Body of pancreas (tissue), 4 donors: ENCODE measurements at regions not wholly inside any gene's neighbourhood (a gene's known extent, or its start where the extent isn't known, plus 50 kb on each side); places are given as distances from the start of the nearest gene placed in this dataset.
"Not testable (repeated sequence)": the region's sequence is repeated elsewhere in the genome, so short reads cannot be mapped to it uniquely, and the experiment has no call there.

Experiments
- ATAC-seq: fragments of 150-250 bp; one replicate; pipeline ENCODE4 v1.9.1; 2016
- DNase-seq, 4 donors: peaks; one replicate each; pipeline ENCODE4 v3.0.0-alpha.2; 2019
- H3K27ac ChIP-seq, 4 donors: fragments of 200-600 bp; sonication (generic); 1 replicate in 3 of 4; 2 replicates in 1 of 4; pipeline versions ENCODE4 v1.5.1 to v1.6.1; 2016 to 2019; ENCODE audit warnings: mild to moderate bottlenecking in 1 of 4, mixed read lengths in 1 of 4, moderate library complexity in 1 of 4
- H3K27me3 ChIP-seq, 2 donors: fragments of 200-600 bp; sonication (generic); one replicate each; pipeline ENCODE4 v1.6.0; 2016; ENCODE audit warnings: mild to moderate bottlenecking in 1 of 2
- H3K36me3 ChIP-seq, 2 donors: fragments of 200-600 bp; sonication (generic); replicated peaks in 1 of 2; 2 replicates each; pipeline ENCODE4 v1.5.1; 2016; ENCODE audit warnings: low read depth in 2 of 2; ENCODE audit not compliant: insufficient read depth in 1 of 2
- H3K4me1 ChIP-seq: fragments of 200-600 bp; sonication (generic); one replicate; pipeline ENCODE4 v1.6.0; 2016
- H3K4me3 ChIP-seq, 2 donors: fragments of 200-600 bp; sonication (generic); 1 replicate in 1 of 2; 2 replicates in 1 of 2; pipeline ENCODE4 v1.5.1; 2016 to 2019
- H3K9me3 ChIP-seq, 3 donors: fragments of 200-600 bp; sonication (generic); 1 replicate in 2 of 3; 2 replicates in 1 of 3; pipeline ENCODE4 v1.5.1; 2016
- CTCF ChIP-seq, 7 experiments: fragments of 450-650 bp in 4 of 7; fragments of 200-600 bp in 3 of 7; sonication (generic) in 3 of 7; IDR thresholded peaks; one replicate each; pipeline ENCODE4 v1.5.1; 2016 to 2019; ENCODE audit warnings: antibody characterized with exemption in 7 of 7
- POLR2A ChIP-seq, 3 donors: fragments of 450-650 bp; IDR thresholded peaks; one replicate each; pipeline ENCODE4 v1.6.1; 2016; ENCODE audit warnings: antibody characterized with exemption in 3 of 3, mild to moderate bottlenecking in 2 of 3
- WGBS, 2 donors: methylation state at CpG; one replicate each; pipeline ENCODE4 v1.1.5; 2017; 5-methylcytosine and 5-hydroxymethylcytosine counted together
- intact Hi-C: fragments of 100-400 bp; cut with DNase I; formaldehyde crosslinking; loops from one replicate; pipeline ENCODE4 v1.15.1; 2023

DNA sequence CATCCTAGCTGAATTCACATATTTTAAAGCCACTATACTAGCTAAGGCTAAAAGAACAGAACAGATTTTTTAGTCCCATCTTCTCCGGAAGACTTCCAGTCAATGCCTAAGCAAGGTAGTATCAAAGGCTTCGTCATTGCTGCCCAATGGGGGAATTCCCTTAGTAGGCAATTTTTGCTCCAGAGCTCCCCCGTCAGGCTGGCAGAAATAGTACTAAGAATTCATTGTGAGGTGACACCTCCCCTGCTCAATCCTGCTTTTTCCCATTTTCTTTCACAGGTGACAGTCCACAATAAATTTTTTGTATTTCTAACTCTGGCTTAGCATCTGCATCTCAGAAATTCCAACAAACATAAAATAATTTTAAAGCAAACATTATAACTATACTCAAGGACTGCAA is 52.8 kb upstream of the SRSF6 start:
- ATAC-seq: no peak
- H3K27ac ChIP-seq: no peak overlapping the region
- no peaks in the 10 kb centered on the region for H3K27me3 ChIP-seq
- no peak overlapping the region for H3K4me3 ChIP-seq
- TF ChIP-seq POLR2A (IDR thresholded peaks at IDR 0.05): no peak
- TF ChIP-seq CTCF (IDR thresholded peaks at IDR 0.05): no peak
- no peaks in the 10 kb centered on the region for H3K36me3 ChIP-seq
- intact Hi-C loops: no loop called here
- no peak for DNase-seq
- H3K4me1 ChIP-seq: no peaks in the 10 kb centered on the region
- 7 to 35% methylated on average over 3 of the region's 3 CpGs for WGBS, 2 donors
- H3K9me3 ChIP-seq: peaks cover 0 to 19% (median 0%) of the 10 kb centered on the region in 3 donors

- intact Hi-C loops, H3K36me3 ChIP-seq, H3K4me1 ChIP-seq, H3K4me3 ChIP-seq, H3K9me3 ChIP-seq, ATAC-seq, H3K27ac ChIP-seq, H3K27me3 ChIP-seq, DNase-seq: not testable (repeated sequence)
- 66 to 70% methylated on average over 6 of the region's 6 CpGs for WGBS, 2 donors
These were observed 56.8 kb upstream of the SRSF6 start for GRCh38 chr20:43400882-43401281.

GRCh38 chr20:43398676-43399324 is 58.9 kb upstream of the SRSF6 start:
- H3K27ac ChIP-seq: no peak overlapping the region
- H3K4me1 ChIP-seq: no peaks in the 10 kb centered on the region
- ATAC-seq: no peak
- H3K9me3 ChIP-seq: no peaks in the 10 kb centered on the region
- 68 to 74% methylated on average over 8 of the region's 8 CpGs for WGBS, 2 donors
- no peak for DNase-seq
- no peak overlapping the region for H3K4me3 ChIP-seq
- TF ChIP-seq POLR2A (IDR thresholded peaks at IDR 0.05): no peak
- no peak for TF ChIP-seq CTCF (IDR thresholded peaks at IDR 0.05)
- no peaks in the 10 kb centered on the region for H3K36me3 ChIP-seq
- no peaks in the 10 kb centered on the region for H3K27me3 ChIP-seq
- intact Hi-C loops: no loop called here

DNA sequence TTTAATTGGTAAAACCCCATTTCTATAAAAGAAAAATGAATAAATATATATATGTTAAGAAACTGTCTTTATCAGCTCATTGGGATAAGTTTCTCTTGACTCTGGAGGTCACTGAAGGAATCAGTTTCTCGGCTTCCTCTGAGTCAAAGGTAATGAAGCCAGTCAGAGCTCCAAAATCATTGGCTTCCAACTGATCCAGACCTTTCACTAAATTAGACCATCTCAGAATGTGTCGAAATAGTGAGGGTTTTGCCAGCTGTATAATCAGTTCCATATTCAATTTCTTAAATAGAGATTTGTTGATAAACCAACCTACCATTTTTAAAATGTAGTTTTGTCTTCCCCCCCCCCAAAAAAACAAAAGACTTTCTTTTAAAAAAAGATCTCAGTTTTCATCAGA is 60.5 kb upstream of the SRSF6 start:
- DNase-seq: no peak
- Histone ChIP-seq H3K27me3 (no peaks in the 10 kb centered on the region), H3K27ac (no peak overlapping the region), H3K36me3 (no peaks in the 10 kb centered on the region), H3K9me3 (no peaks in the 10 kb centered on the region), H3K4me1 (no peaks in the 10 kb centered on the region), H3K4me3 (no peak overlapping the region)
- ATAC-seq: no peak
- intact Hi-C loops: no loop called here
- WGBS, 2 donors: 55 to 58% methylated on average over 2 of the region's 2 CpGs
- TF ChIP-seq POLR2A (IDR thresholded peaks at IDR 0.05): no peak
- no peak for TF ChIP-seq CTCF (IDR thresholded peaks at IDR 0.05)

DNA sequence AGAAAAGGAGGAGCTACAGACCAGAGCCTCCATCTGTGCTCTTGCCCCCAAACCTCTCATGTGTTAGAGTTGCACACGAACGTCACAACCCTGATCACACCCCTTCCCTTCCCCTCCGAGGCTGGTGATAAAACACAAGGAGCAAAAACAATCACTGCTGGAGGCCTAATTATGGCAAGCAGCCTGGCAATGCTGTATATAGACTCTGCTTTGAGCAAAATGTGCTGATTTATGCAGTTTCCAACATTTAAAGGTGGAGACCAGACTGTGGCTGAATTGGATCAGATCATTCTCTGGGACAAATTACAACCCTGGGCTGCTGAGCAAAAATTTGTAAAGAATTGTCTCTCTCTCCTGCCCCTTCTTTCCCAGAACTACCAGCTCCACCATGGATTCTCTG is 64.6 kb upstream of the SRSF6 start:
- 54 to 55% methylated on average over 3 of the region's 3 CpGs for WGBS, 2 donors
- intact Hi-C loops: no loop called here
- no peak for ATAC-seq

More for the DNA sequence above, 64.6 kb upstream of the SRSF6 start:
- no peak for DNase-seq
- H3K36me3 ChIP-seq: no peaks in the 10 kb centered on the region
- H3K27me3 ChIP-seq: no peaks in the 10 kb centered on the region
- no peak overlapping the region for H3K4me3 ChIP-seq
- TF ChIP-seq POLR2A (IDR thresholded peaks at IDR 0.05): no peak
- no peak for TF ChIP-seq CTCF (IDR thresholded peaks at IDR 0.05)
- H3K4me1 ChIP-seq: no peaks in the 10 kb centered on the region
- no peak overlapping the region for H3K27ac ChIP-seq
- no peaks in the 10 kb centered on the region for H3K9me3 ChIP-seq
